ENCODE measurements at regions not wholly inside any gene's neighbourhood (a gene's known extent, or its start where the extent isn't known, plus 50 kb on each side); places are given as distances from the start of the nearest gene placed in this dataset.

DNA sequence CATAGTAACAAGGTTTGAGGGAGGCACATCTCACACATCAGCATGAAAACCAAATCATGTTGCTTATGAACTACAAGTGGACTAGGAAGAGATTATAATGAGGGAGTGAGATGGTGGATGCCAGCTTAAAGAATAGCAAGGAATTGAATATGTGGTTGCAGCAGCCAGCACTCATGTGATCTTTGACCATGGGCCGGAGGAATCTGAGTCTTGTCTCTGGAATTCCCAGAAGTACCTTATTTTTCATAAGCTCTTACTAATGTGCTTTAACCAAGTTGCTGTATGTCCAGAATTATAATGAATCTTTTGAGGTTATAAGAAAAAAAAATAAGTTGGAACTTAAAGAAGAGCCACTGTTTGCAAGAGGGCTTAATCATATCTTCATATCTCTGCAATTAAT, 97.0 kb downstream of the DISP1 start:
- no peak for DNase-seq

DNA sequence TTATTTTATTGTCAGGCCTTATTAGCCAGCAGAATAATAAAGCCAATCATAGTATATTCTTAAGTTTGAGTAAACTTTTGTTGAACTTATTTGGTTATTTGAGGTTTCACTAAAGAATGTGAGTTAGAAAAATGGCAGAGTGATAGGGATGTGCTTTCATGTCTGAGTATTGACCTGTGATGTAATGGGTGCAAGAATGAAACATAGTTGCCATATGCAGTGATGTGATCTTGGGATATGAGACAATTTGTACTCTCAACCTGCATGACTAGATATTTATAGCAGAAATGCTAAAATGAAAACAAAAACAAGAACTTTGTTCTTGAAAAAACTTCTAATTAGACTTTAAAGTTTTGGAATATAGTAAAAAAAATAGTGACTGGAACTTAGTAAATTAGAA, 97.9 kb downstream of the DISP1 start:
- Mint-ChIP-seq H3K27ac (no peak overlapping the region), H3K9me3 (peaks cover 6% of the 10 kb centered on the region), H3K36me3 (ENCODE audit: low read depth) (peaks cover 25% of the 10 kb centered on the region), H3K27me3 (no peaks in the 10 kb centered on the region), H3K4me1 (ENCODE audit: low read depth) (no peaks in the 10 kb centered on the region), H3K4me3 (no peak overlapping the region)
- TF ChIP-seq, protein P1, sequence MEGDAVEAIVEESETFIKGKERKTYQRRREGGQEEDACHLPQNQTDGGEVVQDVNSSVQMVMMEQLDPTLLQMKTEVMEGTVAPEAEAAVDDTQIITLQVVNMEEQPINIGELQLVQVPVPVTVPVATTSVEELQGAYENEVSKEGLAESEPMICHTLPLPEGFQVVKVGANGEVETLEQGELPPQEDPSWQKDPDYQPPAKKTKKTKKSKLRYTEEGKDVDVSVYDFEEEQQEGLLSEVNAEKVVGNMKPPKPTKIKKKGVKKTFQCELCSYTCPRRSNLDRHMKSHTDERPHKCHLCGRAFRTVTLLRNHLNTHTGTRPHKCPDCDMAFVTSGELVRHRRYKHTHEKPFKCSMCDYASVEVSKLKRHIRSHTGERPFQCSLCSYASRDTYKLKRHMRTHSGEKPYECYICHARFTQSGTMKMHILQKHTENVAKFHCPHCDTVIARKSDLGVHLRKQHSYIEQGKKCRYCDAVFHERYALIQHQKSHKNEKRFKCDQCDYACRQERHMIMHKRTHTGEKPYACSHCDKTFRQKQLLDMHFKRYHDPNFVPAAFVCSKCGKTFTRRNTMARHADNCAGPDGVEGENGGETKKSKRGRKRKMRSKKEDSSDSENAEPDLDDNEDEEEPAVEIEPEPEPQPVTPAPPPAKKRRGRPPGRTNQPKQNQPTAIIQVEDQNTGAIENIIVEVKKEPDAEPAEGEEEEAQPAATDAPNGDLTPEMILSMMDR (IDR thresholded peaks at IDR 0.05) = no peak
- H3K4me3 ChIP-seq (ENCODE audit: low read length) = no peak overlapping the region
- intact Hi-C loops (cut with DNase I, micrococcal nuclease) = no loop called here
- ChIA-PET CTCF (no interaction called here), POLR2A (no interaction called here)
- no peak overlapping the region for H3K27ac ChIP-seq (ENCODE audit: low read depth in 1 of 2, low read length in 2 of 2)
- H3K9me3 ChIP-seq (ENCODE audit: control insufficient read depth in 1 of 2, insufficient read depth in 1 of 2, low read length in 2 of 2) = peaks cover 5 to 16% of the 10 kb centered on the region in 2 experiments
- H3K4me1 ChIP-seq (ENCODE audit: insufficient read depth, low read length) = no peaks in the 10 kb centered on the region
- no peak for DNase-seq
- H3K36me3 ChIP-seq (ENCODE audit: insufficient read depth, low read length) = no peaks in the 10 kb centered on the region
- ATAC-seq (ENCODE audit: poor library complexity) = no peak
- no peaks in the 10 kb centered on the region for H3K27me3 ChIP-seq (ENCODE audit: control insufficient read depth in 1 of 2, insufficient read depth in 2 of 2, low read length in 2 of 2)

More for the DNA sequence above, 97.0 kb downstream of the DISP1 start:
- Histone ChIP-seq H3K4me3 (ENCODE audit: low read length) (no peak overlapping the region), H3K36me3 (ENCODE audit: insufficient read depth, low read length) (no peaks in the 10 kb centered on the region), H3K27ac (ENCODE audit: low read depth in 1 of 2, low read length in 2 of 2) (no peak overlapping the region), H3K4me1 (ENCODE audit: insufficient read depth, low read length) (no peaks in the 10 kb centered on the region), H3K9me3 (ENCODE audit: control insufficient read depth in 1 of 2, insufficient read depth in 1 of 2, low read length in 2 of 2) (peaks cover under 1 to 7% of the 10 kb centered on the region in 2 experiments), H3K27me3 (ENCODE audit: control insufficient read depth in 1 of 2, insufficient read depth in 2 of 2, low read length in 2 of 2) (no peaks in the 10 kb centered on the region)
- Mint-ChIP-seq H3K4me3 (no peak overlapping the region), H3K36me3 (ENCODE audit: low read depth) (peaks cover 16% of the 10 kb centered on the region), H3K4me1 (ENCODE audit: low read depth) (no peaks in the 10 kb centered on the region), H3K9me3 (peaks cover 6% of the 10 kb centered on the region), H3K27ac (no peak overlapping the region), H3K27me3 (no peaks in the 10 kb centered on the region)
- intact Hi-C loops (cut with DNase I, micrococcal nuclease) = no loop called here
- POLR2A ChIA-PET = no interaction called here
- no peak for ATAC-seq (ENCODE audit: poor library complexity)
- CTCF ChIA-PET = no interaction called here
- TF ChIP-seq, protein P1 (IDR thresholded peaks at IDR 0.05) = no peak

DNA sequence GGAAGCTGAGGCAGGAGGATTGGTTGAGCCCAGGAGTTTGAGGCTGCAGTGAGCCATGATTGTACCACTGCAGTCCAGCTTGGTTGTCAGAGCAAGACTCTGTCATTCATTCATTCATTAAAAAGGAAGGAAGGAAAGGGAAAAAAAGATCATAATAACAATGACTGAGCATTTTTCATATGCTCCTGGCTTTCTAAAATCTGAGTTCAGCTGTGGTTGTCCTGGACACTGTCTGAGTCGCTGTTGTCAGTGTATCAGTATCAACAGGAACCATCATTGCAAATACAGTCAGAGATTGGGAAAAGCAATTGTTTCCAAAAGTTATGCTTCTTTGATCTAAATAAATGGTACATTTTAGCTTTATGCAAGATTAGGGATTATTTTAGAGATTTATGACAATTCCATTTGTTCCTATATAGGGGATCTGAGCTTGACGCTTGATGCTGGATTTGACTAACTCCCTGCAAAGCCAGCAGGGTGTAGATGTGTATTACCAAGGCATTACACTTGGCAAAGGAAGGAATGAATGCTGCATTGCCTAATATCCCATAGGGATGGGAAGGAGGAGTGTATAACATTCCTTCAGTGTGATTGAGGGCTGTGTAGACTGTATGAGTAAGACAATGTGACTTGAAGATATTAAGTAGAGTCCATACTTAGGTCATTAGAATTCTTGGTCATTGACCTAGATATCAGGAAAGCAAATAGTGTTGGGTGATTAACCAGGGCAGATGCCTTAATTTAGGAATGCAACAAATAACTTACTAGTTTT, 100.2 kb downstream of the DISP1 start:
- no peak for DNase-seq
- H3K27ac ChIP-seq (ENCODE audit: low read depth in 1 of 2, low read length in 2 of 2) = no peak overlapping the region
- ChIA-PET CTCF (no interaction called here), POLR2A (no interaction called here)
- Mint-ChIP-seq H3K9me3 (peaks cover 6% of the 10 kb centered on the region), H3K36me3 (ENCODE audit: low read depth) (peaks cover 37% of the 10 kb centered on the region), H3K27me3 (no peaks in the 10 kb centered on the region), H3K27ac (no peak overlapping the region), H3K4me3 (no peak overlapping the region), H3K4me1 (ENCODE audit: low read depth) (no peaks in the 10 kb centered on the region)
- H3K9me3 ChIP-seq (ENCODE audit: control insufficient read depth in 1 of 2, insufficient read depth in 1 of 2, low read length in 2 of 2) = peaks cover 5 to 16% of the 10 kb centered on the region in 2 experiments
- H3K27me3 ChIP-seq (ENCODE audit: control insufficient read depth in 1 of 2, insufficient read depth in 2 of 2, low read length in 2 of 2) = no peaks in the 10 kb centered on the region
- TF ChIP-seq, protein P1 (IDR thresholded peaks at IDR 0.05) = no peak
- intact Hi-C loops (cut with DNase I, micrococcal nuclease) = no loop called here
- no peaks in the 10 kb centered on the region for H3K36me3 ChIP-seq (ENCODE audit: insufficient read depth, low read length)
- ATAC-seq (ENCODE audit: poor library complexity) = no peak
- H3K4me3 ChIP-seq (ENCODE audit: low read length) = no peak overlapping the region
- H3K4me1 ChIP-seq (ENCODE audit: insufficient read depth, low read length) = no peaks in the 10 kb centered on the region
